ENCODE measurements at regions not wholly inside any gene's neighbourhood (a gene's known extent, or its start where the extent isn't known, plus 50 kb on each side); places are given as distances from the start of the nearest gene placed in this dataset.

- TF ChIP-seq RBBP5 (IDR thresholded peaks at IDR 0.05; ENCODE audit: borderline replicate concordance, low read depth, low read length) = no peak
These were observed 573.2 kb downstream of the PRKD1 start (continued) for GRCh38 chr14:29354486-29354885.
